ENCODE measurements at regions not wholly inside any gene's neighbourhood (a gene's known extent, or its start where the extent isn't known, plus 50 kb on each side); places are given as distances from the start of the nearest gene placed in this dataset.
"Not testable (repeated sequence)": the region's sequence is repeated elsewhere in the genome, so short reads cannot be mapped to it uniquely, and the experiment has no call there.

DNA sequence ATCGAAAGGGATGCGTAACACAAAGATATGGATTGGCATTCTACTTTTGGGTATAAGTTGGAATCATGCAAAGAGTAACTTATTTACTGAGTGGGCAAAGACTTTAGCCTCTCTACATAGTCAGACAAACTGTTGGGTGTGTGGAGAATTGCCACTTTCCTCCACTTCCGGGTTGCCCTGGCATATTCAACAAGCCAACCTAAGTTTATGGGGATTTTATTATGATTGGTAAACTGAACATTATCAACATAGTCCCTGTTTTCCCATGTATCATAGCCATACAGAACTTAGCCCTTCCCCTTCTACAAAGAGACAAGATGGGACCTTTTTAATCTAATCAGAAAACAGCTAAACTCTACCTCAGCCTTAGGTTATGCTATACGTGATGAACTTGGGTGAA is 121.6 kb downstream of the AGTR2 start:
- no peak for DNase-seq

DNA sequence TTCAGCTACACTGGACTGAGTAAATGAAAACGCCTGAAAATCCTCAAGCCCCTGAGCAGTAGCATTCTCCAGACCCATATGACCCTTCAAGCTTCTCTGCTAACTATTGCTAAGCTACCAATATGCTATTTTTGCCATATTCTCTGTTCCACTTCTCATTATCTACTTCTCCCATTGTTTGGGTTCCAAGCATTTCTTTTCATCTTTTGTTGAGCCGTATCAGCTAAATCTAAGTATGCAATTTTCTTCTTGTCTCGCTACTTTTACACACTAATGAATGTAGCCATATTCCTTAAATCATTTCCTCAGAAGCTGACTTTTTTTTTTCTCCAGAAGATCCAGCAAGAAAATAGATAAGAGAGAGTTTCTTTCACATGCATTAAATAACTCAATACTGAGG is 128.4 kb downstream of the AGTR2 start:
- DNase-seq: no peak

DNA sequence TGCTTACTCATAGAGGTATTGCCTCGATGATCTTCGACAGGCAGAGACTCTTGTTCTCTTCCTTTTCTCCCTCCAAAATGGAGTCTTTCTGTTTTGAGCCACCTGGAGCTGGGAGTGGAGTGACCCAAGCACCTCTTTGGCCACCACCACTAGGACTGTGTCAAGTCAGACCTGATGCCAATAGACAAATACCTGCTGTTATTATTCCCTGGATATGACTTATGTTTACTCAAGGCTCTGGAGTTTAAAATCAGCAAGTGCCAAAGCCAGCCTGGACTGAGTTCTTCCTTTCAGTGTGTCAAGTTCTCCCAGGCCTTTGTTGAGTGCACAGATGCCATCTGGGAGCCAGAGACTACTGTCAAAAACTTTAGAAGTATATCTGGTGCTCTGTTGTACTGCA is 130.2 kb upstream of the SLC6A14 start:
- DNase-seq: no peak

DNA sequence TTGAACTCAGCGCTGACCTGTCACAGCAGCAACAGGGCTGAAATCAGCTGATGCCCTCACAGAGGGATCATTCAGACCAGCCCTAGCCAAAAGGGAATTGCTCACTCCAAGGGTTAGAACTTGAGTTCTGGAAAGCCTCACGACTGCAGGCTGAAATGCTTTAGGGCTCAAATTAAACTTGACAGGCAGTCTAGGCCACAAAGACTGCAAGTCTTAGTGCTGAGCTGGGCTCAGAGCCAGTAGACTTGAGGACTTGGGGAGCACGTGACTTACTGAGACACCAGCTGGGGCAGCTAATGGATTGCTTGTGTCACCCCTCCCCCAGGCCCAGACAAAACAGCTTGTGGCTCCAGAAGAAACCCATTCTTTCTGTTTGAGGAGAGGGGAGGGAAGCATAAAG is 119.0 kb upstream of the SLC6A14 start:
- DNase-seq: peak; percentile 44

DNA sequence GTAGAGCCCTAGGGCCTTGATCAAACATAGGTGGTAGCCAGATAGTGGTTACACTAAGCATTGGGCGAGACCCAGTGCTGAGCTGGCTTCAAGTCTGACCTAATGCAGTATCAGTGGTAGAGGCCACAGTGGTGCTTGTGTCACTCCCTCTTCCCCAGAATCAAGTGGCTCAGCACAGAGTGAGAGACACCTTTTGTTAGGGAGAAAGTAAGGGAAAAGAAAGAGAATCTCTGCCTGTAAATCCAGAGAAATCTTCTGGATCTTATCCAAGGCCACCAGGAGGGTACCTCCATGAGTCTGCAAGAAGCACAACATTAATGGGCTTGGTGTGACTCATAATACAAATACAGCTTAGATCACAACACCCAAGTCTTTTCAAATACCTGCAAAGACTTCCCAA is 117.7 kb upstream of the SLC6A14 start:
- DNase-seq: no peak

DNA sequence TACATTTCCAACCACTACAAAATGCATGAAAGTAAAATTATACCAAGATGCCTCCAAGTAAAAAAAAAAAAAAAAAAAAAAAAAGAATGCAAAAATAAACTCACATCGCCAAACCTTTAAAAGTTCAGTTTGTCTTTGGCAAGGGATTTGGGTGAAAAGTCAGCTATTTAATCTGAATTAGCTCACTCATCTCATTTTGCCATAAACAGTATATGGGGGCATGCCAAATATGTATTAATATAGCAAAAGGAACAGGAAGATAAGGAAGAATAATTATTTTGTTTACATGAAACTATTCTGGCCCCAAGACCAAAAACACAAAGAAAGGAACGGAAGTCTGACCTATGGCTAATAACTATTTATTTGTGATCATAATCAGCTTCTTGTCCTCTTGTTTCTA is 114.7 kb upstream of the SLC6A14 start:
- DNase-seq: no peak

DNA sequence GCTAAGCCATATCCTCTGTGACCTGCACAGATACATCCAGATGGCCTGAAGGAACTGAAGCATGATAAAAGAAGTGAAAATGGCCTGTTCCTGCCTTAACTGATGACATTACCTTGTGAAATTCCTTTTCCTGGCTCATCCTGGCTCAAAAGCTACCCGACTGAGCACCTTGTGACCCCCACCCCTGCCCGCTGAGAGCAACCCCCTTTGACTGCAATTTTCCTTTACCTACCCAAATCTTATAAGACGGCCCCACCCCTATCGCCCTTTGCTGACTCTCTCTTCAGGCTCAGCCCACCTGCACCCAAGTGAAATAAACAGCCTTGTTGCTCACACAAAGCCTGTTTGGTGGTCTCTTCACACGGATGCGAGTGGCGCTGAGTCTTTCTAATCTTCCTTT is 104.4 kb upstream of the SLC6A14 start:
- DNase-seq: not testable (repeated sequence)

DNA sequence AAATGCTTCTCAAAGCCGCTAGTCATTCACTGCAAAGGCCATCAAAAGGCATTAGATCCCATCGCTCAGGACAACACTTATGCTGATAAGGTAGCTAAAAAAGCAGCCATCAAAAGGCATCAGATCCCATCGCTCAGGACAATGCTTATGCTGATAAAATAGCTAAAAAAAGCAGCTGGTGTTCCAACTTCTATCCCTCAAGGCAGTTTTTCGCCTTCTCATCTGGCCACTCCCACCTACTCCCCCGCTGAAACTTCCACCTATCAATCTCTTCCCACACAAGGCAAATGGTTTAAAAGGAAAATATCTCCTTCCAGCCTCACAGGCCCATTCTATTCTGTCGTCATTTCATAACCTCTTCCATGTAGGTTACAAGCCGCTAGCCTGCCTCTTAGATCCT is 101.6 kb upstream of the SLC6A14 start:
- DNase-seq: not testable (repeated sequence)

DNA sequence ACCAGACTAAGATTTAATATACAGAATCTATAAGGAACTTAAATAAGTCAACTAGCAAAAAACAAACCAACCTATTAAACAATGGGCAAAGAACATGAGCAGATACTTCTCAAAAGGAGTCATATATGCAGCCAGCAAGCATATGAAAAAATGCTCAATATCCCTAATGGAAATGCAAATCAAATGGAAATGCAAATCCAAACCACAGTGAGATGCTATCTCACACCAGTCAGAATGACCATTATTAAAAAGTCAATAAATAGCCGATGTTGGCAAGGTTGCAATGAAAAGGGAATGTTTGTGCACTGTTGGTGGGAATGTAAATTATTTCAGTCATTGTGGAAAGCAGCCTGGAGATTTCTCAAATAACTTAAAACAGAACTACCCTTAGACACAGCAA is 97.0 kb upstream of the SLC6A14 start:
- no peak for DNase-seq

DNA sequence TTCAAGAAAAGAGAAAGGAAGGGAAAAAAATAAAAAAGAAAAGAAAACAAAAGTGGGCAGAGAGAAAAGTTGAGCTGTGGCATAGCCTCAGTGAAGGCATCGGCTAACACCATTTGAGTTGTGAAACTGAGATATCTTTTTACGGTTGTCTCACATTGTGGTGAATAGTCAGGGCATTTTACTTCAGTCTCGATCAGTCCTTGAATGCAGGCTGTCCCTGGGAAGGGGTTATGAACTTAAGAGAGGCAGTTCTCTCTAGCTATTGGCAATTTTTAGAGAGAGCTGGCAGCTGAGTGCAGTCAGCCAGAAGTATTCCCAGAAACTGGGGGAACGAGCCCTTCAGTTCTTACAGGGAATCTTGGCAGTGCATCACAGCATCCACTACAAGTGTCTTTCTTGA is 93.5 kb upstream of the SLC6A14 start:
- DNase-seq: no peak

DNA sequence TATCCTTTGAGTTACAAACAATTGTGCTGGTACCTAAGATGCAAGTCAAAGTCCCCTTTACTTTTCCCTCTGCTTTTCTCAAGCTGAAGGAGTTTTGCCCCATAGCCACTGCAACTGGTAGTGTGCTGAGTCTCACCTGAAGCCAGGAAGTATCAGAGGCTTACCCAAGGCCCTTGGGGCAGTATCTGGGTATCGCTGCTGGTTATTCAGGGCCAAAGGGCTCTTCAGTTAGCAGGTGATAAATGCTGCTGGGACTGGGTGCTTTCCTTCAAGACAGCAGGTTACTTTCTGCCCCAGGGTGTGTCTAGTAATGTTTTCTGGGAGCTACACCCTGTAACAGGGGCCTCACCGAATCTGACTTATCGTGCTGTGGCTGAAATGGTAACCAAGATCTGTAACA is 90.4 kb upstream of the SLC6A14 start:
- DNase-seq: no peak

DNA sequence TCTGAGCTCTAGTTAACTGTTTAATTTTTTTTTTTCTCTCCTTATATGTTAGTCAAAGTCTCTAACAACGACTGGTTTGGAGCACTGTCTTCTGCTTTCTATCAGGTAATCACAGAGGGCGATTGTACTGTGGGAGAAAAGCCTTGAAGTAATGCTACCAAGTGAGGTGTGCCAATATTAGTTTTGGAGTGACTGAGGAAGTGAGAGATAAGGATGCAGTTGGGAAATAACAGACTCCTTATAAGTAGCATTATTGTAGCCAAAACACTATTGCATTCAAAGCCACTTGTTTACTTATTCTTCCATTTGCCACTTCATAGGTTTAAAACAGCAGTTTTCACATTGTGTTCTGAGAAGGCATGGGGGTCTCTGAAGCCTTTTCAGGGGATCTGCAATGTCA is 79.1 kb upstream of the SLC6A14 start:
- DNase-seq: no peak

DNA sequence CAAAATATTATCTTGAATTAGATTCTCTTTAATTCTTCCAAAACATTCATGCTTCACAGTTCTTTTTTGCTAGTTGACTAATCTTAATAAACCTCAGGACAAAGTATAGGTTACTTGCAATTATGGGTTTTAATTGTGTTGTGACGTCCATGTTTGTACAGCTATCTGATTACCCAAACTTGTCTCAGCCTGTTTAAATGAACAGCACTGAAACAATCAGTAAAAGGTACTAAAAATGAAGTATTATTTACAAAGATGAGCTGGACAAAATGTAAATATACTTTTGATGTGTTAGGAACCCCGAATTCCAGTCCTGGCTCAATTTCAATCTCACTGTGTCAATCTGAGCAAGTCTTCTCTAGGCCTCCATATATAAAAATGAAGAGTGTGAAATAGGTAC is 57.4 kb upstream of the SLC6A14 start:
- DNase-seq: no peak

DNA sequence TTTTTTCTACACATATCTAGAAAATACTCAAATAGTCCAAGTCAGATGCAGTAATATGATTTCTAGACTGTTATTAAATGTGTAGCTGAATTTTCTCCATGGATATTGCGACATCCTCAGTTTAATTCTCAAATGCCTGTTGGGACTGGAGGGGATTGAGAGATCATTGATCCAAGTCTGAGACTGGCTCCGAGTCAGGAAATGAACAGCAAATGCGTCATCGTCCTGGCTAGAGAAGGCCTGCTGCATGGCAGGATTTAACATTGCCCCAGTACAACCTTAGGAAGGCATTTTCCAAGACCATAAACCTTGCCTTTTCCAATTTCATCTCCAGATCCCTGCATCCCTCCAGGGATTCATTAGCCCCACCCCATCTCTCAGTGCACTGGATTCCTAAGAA is 56.6 kb upstream of the SLC6A14 start:
- DNase-seq: peak; percentile 46

DNA sequence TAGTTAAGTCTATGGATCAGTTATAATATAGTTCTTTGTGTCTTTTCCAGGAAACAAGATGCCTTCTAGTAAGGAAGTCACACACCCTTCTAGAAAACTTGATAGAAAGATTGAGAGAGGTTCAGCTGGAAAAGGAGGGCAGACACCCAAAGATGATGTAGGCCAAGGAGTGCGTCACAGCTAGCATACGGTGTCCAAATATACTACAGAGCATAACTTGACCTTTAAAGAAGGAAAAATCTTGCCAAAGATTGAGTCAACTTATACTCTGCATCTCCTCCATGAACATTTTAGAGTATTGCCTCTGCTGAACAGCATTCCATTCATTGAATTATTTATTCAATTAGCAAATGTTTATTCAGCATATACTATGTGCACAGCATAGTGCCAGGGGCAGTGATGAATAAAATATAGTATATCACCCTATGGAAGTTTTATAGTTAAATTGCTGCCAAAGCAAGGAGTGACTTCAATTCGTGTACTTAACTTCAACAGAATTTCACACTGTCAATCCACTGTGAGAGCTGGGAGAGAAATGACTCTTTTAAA is 51.9 kb upstream of the SLC6A14 start:
- DNase-seq: peak; percentile 57

Data from right hindlimb (tissue), 1 donor.